ENCODE measurements at regions not wholly inside any gene's neighbourhood (a gene's known extent, or its start where the extent isn't known, plus 50 kb on each side); places are given as distances from the start of the nearest gene placed in this dataset.

GRCh38 chr16:51815523-51815922 is 664.5 kb upstream of the SALL1 start:
- DNase-seq (ENCODE audit: low read depth, low spot score): no peak
- Histone ChIP-seq H3K9ac (ENCODE audit: insufficient read length) (no peak overlapping the region), H3K4me3 (no peak overlapping the region), H3K9me3 (ENCODE audit: low read depth, low read length) (no peaks in the 10 kb centered on the region), H3K27ac (no peak overlapping the region), H3K36me3 (ENCODE audit: insufficient read depth, low read length) (no peaks in the 10 kb centered on the region)
- no peak for TF ChIP-seq FOXP2 (optimal IDR thresholded peaks at IDR 0.05; ENCODE audit: control extremely low read depth, extremely low read length, insufficient read depth)

GRCh38 chr16:51814617-51815016 is 663.5 kb upstream of the SALL1 start:
- Histone ChIP-seq H3K36me3 (ENCODE audit: insufficient read depth, low read length) (no peaks in the 10 kb centered on the region), H3K9me3 (ENCODE audit: low read depth, low read length) (no peaks in the 10 kb centered on the region), H3K4me3 (no peak overlapping the region), H3K9ac (ENCODE audit: insufficient read length) (no peak overlapping the region), H3K27ac (no peak overlapping the region)
- TF ChIP-seq FOXP2 (optimal IDR thresholded peaks at IDR 0.05; ENCODE audit: control extremely low read depth, extremely low read length, insufficient read depth): no peak
- TF ChIP-seq POLR2AphosphoS5 (IDR thresholded peaks at IDR 0.05; ENCODE audit: borderline replicate concordance, low read depth, low read length): no peak
- no peak for TF ChIP-seq EZH2 (IDR thresholded peaks at IDR 0.05)
- DNase-seq (ENCODE audit: low read depth, low spot score): no peak

DNA sequence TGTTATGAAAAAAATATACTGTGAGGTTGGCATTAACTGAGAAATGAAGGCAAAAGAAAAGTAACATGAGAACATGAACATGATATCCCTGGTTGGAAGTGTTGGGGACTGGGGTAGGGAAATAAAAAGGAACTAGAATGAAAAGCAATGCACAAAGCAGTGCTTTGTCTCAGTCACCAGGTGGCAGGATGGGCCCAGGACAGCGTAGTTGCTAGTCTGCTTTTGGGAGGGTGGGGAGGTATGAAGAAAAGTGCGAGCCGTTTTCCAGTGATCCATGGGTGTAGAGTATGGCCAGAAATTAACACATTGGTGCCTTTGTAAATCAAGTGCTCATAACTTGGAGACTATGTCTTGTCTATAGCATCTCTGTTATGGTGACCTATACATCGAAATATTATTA is 662.5 kb upstream of the SALL1 start:
- Histone ChIP-seq H3K4me3 (no peak overlapping the region), H3K9ac (ENCODE audit: insufficient read length) (no peak overlapping the region), H3K27ac (no peak overlapping the region), H3K36me3 (ENCODE audit: insufficient read depth, low read length) (no peaks in the 10 kb centered on the region), H3K9me3 (ENCODE audit: low read depth, low read length) (no peaks in the 10 kb centered on the region)
- TF ChIP-seq FOXP2 (optimal IDR thresholded peaks at IDR 0.05; ENCODE audit: control extremely low read depth, extremely low read length, insufficient read depth) (no peak), EZH2 (IDR thresholded peaks at IDR 0.05) (no peak), POLR2AphosphoS5 (IDR thresholded peaks at IDR 0.05; ENCODE audit: borderline replicate concordance, low read depth, low read length) (no peak)
- no peak for DNase-seq (ENCODE audit: low read depth, low spot score)

DNA sequence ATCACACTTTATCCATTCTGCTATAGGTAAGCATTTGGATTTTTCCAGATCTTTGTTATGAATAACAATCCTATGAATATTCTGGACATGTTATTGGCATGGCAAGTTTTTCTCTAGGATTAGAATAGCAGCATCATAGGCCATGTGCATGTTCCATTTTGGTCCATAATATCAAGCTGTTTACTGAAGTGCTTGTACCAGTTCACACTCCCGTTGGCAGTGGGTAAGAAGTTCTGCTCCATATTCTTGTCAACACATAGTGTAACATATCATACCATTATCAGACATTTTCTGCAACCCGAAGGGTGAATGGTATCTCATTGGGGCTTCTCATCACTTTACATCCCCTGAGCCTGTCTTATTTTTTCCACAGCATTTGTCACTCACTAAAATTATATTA is 661.9 kb upstream of the SALL1 start:
- Histone ChIP-seq H3K9me3 (ENCODE audit: low read depth, low read length) (no peaks in the 10 kb centered on the region), H3K36me3 (ENCODE audit: insufficient read depth, low read length) (no peaks in the 10 kb centered on the region), H3K4me3 (no peak overlapping the region), H3K27ac (no peak overlapping the region), H3K9ac (ENCODE audit: insufficient read length) (no peak overlapping the region)
- TF ChIP-seq EZH2 (IDR thresholded peaks at IDR 0.05): no peak
- TF ChIP-seq POLR2AphosphoS5 (IDR thresholded peaks at IDR 0.05; ENCODE audit: borderline replicate concordance, low read depth, low read length): no peak
- TF ChIP-seq FOXP2 (optimal IDR thresholded peaks at IDR 0.05; ENCODE audit: control extremely low read depth, extremely low read length, insufficient read depth): no peak
- no peak for DNase-seq (ENCODE audit: low read depth, low spot score)

- no peak overlapping the region for H3K9ac ChIP-seq (ENCODE audit: insufficient read length)
- no peak overlapping the region for H3K4me3 ChIP-seq
- DNase-seq (ENCODE audit: low read depth, low spot score): no peak
- TF ChIP-seq POLR2AphosphoS5 (IDR thresholded peaks at IDR 0.05; ENCODE audit: borderline replicate concordance, low read depth, low read length): no peak
- TF ChIP-seq FOXP2 (optimal IDR thresholded peaks at IDR 0.05; ENCODE audit: control extremely low read depth, extremely low read length, insufficient read depth): no peak
- TF ChIP-seq EZH2 (IDR thresholded peaks at IDR 0.05): no peak
- H3K9me3 ChIP-seq (ENCODE audit: low read depth, low read length): no peaks in the 10 kb centered on the region
- no peaks in the 10 kb centered on the region for H3K36me3 ChIP-seq (ENCODE audit: insufficient read depth, low read length)
- H3K27ac ChIP-seq: no peak overlapping the region
Observed at GRCh38 chr16:51807551-51807950, 656.5 kb upstream of the SALL1 start.

DNA sequence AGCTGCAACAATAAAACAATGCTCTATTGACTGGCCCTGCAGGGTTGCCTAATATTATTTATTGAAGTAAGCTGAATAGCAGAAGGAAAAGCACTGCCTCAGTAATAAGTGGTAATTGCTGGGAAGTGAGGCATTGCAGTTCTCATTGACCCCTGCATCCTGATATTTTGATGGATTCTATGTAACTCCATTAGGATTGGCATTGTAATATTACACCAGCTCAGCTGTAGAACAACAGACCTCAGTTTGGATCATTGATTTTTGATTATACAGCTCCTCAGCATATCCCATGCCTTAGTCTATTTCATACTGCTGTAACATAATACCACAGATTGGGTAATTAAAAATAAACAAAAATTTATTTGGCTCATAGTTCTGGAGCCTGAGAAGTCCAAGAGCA is 650.6 kb upstream of the SALL1 start:
- Histone ChIP-seq H3K9me3 (ENCODE audit: low read depth, low read length) (no peaks in the 10 kb centered on the region), H3K27ac (no peak overlapping the region), H3K9ac (ENCODE audit: insufficient read length) (no peak overlapping the region), H3K36me3 (ENCODE audit: insufficient read depth, low read length) (no peaks in the 10 kb centered on the region), H3K4me3 (no peak overlapping the region)
- TF ChIP-seq EZH2 (IDR thresholded peaks at IDR 0.05): no peak
- TF ChIP-seq FOXP2 (optimal IDR thresholded peaks at IDR 0.05; ENCODE audit: control extremely low read depth, extremely low read length, insufficient read depth): no peak
- no peak for TF ChIP-seq POLR2AphosphoS5 (IDR thresholded peaks at IDR 0.05; ENCODE audit: borderline replicate concordance, low read depth, low read length)
- DNase-seq (ENCODE audit: low read depth, low spot score): no peak

DNA sequence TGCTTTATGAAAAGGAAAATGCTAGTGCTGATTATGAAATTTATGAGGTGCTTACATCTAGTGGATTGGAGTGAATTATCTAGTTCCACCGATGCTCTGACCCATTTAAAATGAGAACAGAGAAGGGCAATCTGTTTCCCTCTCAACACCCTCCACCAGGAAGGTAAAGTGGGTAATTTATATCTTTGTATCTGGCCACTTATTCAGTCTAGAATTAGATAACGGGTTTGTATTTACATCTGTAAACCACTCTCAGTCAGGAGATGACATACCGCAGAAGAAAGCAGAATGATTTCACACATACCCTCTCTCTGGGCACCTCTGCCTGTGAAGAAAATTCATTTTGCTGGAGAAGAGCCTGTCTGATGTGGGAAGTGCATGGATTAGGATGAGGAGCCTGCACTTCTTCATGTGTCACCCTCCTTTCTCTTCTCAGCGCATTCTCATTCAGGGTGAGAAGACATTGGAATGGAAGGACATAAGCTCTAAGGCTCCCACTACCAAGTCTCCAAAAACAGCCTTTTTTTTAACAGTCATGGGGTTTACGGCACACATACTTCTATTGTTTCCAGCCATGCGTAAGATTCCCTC is 646.7 kb upstream of the SALL1 start:
- TF ChIP-seq EZH2 (IDR thresholded peaks at IDR 0.05): no peak
- no peak for TF ChIP-seq FOXP2 (optimal IDR thresholded peaks at IDR 0.05; ENCODE audit: control extremely low read depth, extremely low read length, insufficient read depth)
- no peak for TF ChIP-seq POLR2AphosphoS5 (IDR thresholded peaks at IDR 0.05; ENCODE audit: borderline replicate concordance, low read depth, low read length)
- H3K9me3 ChIP-seq (ENCODE audit: low read depth, low read length): no peaks in the 10 kb centered on the region
- no peaks in the 10 kb centered on the region for H3K36me3 ChIP-seq (ENCODE audit: insufficient read depth, low read length)
- no peak overlapping the region for H3K27ac ChIP-seq
- no peak overlapping the region for H3K4me3 ChIP-seq
- no peak for DNase-seq (ENCODE audit: low read depth, low spot score)
- no peak overlapping the region for H3K9ac ChIP-seq (ENCODE audit: insufficient read length)

GRCh38 chr16:51779240-51779639 is 628.2 kb upstream of the SALL1 start:
- no peaks in the 10 kb centered on the region for H3K9me3 ChIP-seq (ENCODE audit: low read depth, low read length)
- H3K9ac ChIP-seq (ENCODE audit: insufficient read length): no peak overlapping the region
- H3K4me3 ChIP-seq: no peak overlapping the region
- TF ChIP-seq FOXP2 (optimal IDR thresholded peaks at IDR 0.05; ENCODE audit: control extremely low read depth, extremely low read length, insufficient read depth): no peak
- TF ChIP-seq POLR2AphosphoS5 (IDR thresholded peaks at IDR 0.05; ENCODE audit: borderline replicate concordance, low read depth, low read length): no peak
- no peak for TF ChIP-seq EZH2 (IDR thresholded peaks at IDR 0.05)
- no peak overlapping the region for H3K27ac ChIP-seq
- DNase-seq (ENCODE audit: low read depth, low spot score): no peak
- no peaks in the 10 kb centered on the region for H3K36me3 ChIP-seq (ENCODE audit: insufficient read depth, low read length)

Data from SK-N-MC (cell line).